ENCODE measurements at regions not wholly inside any gene's neighbourhood (a gene's known extent, or its start where the extent isn't known, plus 50 kb on each side); places are given as distances from the start of the nearest gene placed in this dataset.

DNA sequence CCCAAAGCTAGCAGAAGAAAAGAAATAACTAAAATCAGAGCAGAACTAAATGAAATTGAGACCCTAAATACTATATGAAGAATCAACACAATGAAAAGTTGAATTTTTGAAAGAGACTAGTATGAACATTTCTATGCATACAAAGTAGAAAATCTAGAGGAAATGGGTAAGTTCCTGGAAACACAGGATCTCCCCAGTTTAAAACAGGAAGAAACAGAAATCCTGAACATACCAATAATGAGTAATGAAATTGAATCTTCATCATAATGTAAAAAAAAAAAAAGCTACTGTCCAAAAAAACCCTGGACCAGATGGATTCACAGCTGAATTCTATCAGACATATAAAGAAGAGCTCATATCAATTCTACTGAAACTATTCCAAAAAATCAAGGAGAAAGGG lies 233.5 kb downstream of the PLPP3 start:
- TF ChIP-seq, protein P1, sequence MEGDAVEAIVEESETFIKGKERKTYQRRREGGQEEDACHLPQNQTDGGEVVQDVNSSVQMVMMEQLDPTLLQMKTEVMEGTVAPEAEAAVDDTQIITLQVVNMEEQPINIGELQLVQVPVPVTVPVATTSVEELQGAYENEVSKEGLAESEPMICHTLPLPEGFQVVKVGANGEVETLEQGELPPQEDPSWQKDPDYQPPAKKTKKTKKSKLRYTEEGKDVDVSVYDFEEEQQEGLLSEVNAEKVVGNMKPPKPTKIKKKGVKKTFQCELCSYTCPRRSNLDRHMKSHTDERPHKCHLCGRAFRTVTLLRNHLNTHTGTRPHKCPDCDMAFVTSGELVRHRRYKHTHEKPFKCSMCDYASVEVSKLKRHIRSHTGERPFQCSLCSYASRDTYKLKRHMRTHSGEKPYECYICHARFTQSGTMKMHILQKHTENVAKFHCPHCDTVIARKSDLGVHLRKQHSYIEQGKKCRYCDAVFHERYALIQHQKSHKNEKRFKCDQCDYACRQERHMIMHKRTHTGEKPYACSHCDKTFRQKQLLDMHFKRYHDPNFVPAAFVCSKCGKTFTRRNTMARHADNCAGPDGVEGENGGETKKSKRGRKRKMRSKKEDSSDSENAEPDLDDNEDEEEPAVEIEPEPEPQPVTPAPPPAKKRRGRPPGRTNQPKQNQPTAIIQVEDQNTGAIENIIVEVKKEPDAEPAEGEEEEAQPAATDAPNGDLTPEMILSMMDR (IDR thresholded peaks at IDR 0.05; ENCODE audit: insufficient read depth, low read depth, low read length, missing control alignments): no peak
- no peak overlapping the region for H3K4me3 ChIP-seq (ENCODE audit: low read depth, low read length)
- no peak for DNase-seq (ENCODE audit: low read depth)

DNA sequence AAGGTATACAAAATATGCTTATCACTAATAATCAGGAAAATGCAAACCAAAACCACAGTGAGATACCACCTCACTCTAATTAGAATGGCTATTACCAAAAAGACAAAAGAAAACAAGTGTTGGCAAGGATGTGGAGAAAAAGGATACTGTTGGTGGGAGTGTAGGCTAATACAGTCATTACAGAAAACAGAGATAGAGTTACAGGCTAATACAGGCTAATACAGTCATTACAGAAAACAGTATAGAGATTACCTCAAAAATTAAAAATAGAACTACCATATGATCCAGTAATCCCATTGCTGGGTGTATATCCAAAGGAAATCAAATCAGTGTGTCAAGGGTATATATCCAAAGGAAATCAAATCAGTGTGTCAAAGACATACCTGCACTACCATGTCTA lies 238.4 kb downstream of the PLPP3 start:
- no peak for DNase-seq (ENCODE audit: low read depth)
- TF ChIP-seq, protein P1 (IDR thresholded peaks at IDR 0.05; ENCODE audit: insufficient read depth, low read depth, low read length, missing control alignments): no peak
- no peak overlapping the region for H3K4me3 ChIP-seq (ENCODE audit: low read depth, low read length)

DNA sequence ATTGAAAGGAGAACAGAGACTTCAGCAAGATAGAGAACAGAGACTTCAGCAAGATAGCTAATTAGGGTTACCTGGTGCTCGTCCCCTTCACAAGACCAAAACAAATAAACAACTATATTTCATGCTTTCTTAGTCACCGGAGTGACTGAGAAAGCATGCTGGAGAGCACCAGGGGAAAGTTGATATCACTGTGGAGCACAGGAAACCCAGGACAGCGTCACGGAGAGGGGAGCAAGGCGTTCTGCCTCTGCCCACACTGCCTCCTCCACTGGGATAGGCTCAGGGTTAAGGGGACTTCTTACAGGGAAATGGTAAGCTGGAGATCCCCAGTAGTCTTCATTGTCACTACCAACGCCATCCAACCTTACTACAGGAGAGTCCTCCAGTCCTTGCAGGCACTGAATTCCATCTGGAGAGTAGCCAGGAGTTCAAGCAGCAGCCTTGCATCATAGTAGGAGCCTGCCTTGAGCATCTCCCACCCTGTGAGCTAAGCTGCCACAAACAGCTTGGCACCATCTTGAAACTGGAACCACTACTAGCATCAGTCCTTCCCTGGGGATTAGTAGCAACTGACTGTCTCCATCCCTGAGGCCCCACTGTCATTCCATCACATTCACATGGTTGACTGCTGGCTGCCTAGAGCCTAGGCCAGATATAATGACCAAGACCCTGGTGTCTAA lies 239.4 kb downstream of the PLPP3 start:
- TF ChIP-seq, protein P1 (IDR thresholded peaks at IDR 0.05; ENCODE audit: insufficient read depth, low read depth, low read length, missing control alignments): no peak
- no peak overlapping the region for H3K4me3 ChIP-seq (ENCODE audit: low read depth, low read length)
- no peak for DNase-seq (ENCODE audit: low read depth)

DNA sequence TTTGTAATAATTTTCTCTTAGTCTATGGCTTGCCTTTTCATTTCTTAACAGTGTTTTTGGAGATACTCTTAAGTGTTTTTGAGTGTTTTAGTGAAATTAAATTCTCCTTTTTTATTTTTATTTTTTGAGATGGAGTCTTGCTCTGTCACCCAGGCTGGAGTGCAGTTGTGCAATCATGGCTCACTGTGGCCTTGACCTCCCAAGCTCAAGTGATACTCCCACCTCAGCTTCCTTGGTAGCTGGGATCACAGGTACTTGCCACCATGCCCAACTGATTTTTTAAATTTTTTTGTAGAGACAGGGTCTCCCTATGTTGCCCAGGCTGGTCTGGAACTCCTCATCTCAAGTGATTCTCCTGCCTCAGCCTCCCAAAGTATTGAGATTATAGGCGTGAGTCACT lies 240.3 kb downstream of the PLPP3 start:
- no peak overlapping the region for H3K4me3 ChIP-seq (ENCODE audit: low read depth, low read length)
- TF ChIP-seq, protein P1 (IDR thresholded peaks at IDR 0.05; ENCODE audit: insufficient read depth, low read depth, low read length, missing control alignments): no peak
- DNase-seq (ENCODE audit: low read depth): no peak

DNA sequence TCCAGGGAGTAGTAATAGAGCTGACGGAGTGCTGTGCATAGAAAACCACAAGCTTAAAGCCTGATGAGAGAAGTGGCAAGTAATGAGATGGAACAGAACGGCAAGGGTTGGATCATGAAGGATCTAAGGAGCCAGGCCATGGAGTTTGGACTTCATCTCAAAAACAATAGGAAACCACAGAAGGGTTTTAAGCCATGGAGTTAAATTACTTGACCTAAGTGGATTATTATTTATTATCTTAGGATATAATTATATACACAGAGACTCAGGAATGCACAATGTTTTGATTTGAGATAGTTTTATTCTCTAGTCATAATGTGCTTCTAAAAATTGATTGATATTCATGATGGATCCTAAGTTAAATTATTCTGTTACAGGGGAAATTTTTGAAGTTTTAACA lies 242.4 kb downstream of the PLPP3 start:
- no peak for DNase-seq (ENCODE audit: low read depth)
- no peak overlapping the region for H3K4me3 ChIP-seq (ENCODE audit: low read depth, low read length)
- TF ChIP-seq, protein P1 (IDR thresholded peaks at IDR 0.05; ENCODE audit: insufficient read depth, low read depth, low read length, missing control alignments): no peak

DNA sequence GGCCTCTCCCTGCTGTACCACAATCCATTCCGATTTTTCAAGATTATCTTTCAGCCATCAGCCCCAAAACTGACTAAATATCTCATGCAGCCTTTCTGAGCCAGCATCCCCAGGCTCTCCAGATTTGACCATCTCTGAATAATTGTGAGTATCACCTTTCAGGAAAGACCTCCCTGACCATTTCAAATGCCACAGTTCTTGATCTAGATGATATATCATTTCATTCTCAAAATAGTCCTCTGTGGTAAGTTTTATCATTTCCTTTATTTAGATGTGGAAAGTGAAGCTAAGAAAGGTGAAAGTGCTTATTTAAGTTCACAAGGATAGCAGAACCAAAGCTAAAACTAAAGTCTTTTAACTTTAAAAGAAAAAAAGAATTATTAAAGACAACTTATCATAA lies 244.0 kb downstream of the PLPP3 start:
- no peak overlapping the region for H3K4me3 ChIP-seq (ENCODE audit: low read depth, low read length)
- TF ChIP-seq, protein P1 (IDR thresholded peaks at IDR 0.05; ENCODE audit: insufficient read depth, low read depth, low read length, missing control alignments): no peak
- DNase-seq (ENCODE audit: low read depth): no peak

DNA sequence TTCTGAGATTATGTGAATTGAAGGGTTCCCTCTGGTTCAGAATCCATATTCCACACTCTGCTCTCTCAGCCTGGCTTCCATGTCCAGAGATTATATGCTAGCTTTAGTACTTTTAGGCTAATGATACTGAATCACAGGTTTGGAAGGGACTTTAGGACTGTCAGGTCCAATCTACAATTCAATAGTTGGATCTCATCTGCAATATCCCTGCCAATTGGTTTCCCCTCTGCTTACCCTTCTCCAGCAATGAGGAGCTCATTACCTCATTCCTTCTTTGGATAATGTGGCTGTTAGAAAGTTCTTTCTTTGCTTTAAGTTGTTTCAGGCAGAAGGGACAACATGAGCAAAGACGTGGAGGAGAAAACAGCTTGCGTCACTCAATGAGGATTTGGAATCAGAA lies 245.3 kb downstream of the PLPP3 start:
- TF ChIP-seq, protein P1 (IDR thresholded peaks at IDR 0.05; ENCODE audit: insufficient read depth, low read depth, low read length, missing control alignments): no peak
- DNase-seq (ENCODE audit: low read depth): no peak
- H3K4me3 ChIP-seq (ENCODE audit: low read depth, low read length): no peak overlapping the region
